HG02943 (cell line): ENCODE measurements at regions not wholly inside any gene's neighbourhood (a gene's known extent, or its start where the extent isn't known, plus 50 kb on each side); places are given as distances from the start of the nearest gene placed in this dataset.
A peak's percentile ranks its signal among the peaks of the same experiment; 100 is the strongest.

Experiments
- ATAC-seq: cut with Tn5 transposase; IDR thresholded peaks from one replicate; pipeline ENCODE4 v1.9.1; 2021; ENCODE audit warnings: mild to moderate bottlenecking, low read depth, moderate library complexity; ENCODE audit not compliant: unreplicated experiment

DNA sequence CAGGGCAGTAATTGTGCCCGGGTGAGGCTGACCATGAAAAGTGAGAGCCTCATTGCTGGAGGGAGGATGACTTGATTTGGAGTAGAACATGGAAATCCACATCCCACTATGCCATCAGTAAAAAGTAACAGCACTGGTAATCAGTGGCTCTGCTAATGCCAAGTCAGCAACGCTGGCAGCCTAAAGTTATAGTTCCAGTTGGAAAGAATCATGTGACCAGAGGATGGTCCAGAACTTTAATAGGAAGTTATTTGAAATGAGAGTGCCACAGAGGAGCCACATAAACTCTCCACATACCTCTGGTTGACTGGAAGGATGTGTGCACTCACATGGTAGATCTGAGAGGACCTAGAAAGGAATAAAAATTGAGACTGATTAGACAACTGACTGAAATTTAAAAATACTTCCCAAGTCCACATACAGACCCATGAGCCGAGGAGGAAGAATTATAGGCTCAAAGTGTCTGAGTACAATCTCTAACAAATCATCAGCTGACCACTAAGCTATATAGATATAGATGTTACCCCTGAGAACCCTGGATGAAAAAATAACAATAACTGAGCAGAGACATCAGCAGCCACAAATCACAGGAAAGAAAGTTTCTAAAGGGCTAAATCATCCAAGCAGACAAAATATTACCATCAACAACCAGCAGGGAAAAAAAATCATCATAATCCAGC lies 346.8 kb downstream of the STK39 start:
- no peak for ATAC-seq

- ATAC-seq: no peak
Measured at GRCh38 chr2:167898340-167898739, 349.1 kb downstream of the STK39 start.

- no peak for ATAC-seq
Measured at GRCh38 chr2:167891841-167892240, 355.6 kb downstream of the STK39 start.

DNA sequence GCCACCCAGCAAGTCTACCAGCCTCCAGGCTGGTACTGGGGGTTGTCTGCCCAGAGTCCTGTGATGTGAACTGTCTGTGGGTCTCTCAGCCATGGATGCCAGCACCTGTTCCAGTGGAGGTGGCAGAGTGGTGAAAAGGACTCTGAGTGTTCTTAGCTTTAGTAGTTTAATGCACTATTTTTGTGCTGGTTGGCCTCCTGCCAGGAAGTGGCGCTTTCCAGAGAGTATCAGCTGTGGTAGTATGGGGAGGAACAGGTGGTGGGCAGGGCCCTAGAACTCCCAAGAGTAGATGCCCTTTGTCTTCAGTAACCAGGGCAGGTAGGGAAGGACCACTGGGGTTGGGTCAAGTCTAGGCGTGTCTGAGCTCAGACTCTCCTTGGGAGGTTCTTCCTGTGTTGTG lies 356.7 kb downstream of the STK39 start:
- ATAC-seq: no peak

GRCh38 chr2:167880415-167880814 lies 367.0 kb downstream of the STK39 start:
- no peak for ATAC-seq

DNA sequence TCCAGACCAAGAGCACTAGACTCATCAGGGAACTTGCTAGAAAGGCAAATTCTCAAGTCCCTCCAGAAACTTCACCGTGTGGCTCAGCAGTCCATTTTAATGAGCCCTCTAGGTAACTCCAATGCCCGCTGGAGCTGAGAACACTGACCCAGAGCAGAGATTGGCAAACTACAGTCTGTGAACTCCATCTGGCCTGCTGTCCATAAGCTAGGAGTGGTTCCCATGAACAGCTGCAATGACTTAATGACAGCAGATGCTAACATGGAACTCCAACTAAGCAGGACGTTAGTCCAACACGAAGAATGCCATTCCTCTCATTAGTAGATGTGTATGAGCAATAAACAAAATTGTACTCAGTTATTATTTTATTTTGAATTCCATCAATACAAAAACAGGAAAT lies 371.9 kb downstream of the STK39 start:
- no peak for ATAC-seq

- no peak for ATAC-seq
Measured at GRCh38 chr2:167874812-167875211, 372.6 kb downstream of the STK39 start.

DNA sequence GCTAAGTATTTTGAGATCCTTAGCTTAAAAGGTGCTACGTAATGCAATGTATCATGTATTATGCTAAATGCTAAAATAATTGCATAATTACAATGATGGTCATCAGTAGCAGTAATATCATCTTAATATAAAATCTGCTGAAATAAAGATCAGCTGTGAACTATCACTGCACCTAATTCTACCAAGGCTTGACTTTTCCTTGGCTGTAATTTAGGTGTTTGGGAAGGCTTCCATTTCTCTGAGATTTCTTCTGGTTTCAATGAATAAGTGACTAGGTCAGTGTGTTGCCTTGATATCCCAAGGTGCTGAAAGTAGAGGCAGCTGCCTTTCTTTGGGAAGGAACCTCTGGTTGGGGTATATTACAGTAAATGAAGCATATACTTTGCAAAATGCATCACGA lies 376.1 kb downstream of the STK39 start:
- no peak for ATAC-seq

DNA sequence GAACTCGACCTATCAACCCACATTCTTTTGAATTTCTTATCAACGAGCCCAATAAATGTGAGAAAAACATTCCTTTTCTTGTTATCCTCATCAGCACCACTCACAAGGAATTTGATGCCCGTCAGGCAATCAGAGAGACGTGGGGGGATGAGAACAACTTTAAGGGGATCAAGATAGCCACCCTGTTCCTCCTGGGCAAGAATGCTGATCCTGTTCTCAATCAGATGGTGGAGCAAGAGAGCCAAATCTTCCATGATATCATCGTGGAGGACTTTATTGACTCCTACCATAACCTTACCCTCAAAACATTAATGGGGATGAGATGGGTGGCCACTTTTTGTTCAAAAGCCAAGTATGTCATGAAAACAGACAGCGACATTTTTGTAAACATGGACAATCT lies 378.2 kb downstream of the STK39 start:
- ATAC-seq: no peak

- ATAC-seq: no peak
Measured at GRCh38 chr2:167863377-167863776, 384.0 kb downstream of the STK39 start.

DNA sequence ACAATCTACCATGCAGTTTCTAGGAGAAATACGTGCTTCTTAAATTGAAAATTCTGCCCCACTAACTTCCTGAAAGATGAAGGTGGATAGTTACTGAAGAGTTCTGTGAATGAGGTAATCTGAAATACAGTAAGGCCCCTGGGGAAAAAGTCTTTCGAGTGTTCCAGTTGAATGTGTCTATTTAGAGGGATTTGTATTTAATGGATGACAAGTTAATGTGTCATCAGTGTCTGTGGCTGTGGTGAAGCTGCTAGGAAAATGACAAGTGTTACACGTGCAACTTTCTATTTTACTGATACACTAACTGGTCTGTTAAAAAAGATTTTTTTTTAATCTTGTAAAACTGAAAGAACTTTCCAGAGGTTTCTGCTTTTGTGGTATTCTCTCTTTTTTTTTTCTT lies 384.6 kb downstream of the STK39 start:
- ATAC-seq: peak; percentile 62

DNA sequence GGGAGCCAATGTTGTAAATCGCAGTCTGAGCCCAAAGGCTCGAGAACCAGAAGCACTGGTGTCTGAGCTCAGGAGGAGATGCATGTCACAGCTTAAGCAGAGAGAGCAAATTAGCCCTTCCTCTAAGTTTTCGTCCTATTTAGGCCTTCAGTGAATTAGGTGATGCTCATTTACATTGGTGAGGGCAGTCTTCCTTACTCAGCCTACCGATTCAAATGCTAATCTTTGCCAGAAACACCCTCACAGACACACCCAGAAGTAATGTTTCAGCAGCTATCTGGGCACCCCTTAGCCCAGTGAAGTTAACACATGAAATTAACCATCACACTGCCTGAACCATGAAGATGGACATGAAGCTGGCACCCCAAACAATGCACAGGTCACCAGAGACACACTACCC lies 385.1 kb downstream of the STK39 start:
- peak; percentile 11 for ATAC-seq

DNA sequence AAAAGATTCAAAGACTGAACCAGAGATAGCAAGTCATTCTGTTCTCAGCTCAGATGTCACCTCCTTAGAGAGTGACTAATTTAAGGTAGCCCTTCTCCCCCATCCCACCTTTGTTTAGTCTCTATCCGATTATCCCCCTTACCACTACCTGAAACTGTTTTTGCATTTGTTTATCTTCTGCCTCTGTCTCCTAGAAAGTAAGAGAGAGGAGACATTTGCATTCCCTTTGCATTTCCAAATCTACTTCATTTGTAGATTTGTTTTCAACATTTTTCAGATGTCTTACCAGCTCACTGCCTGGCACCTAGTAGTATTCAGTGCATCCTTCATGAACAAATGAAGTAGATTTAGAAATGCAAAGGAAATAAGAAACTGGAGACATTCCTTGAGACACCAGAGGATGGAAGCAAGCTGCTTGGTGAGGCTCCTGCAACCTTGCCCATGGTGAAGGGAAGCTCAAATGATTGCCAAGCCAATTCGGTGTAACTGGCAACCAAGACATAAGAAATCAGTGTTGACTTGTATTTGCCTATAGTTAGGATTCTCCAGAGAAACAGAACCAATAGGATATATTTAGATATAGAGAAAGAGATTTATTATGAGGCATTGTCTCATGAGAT lies 385.7 kb downstream of the STK39 start:
- no peak for ATAC-seq

DNA sequence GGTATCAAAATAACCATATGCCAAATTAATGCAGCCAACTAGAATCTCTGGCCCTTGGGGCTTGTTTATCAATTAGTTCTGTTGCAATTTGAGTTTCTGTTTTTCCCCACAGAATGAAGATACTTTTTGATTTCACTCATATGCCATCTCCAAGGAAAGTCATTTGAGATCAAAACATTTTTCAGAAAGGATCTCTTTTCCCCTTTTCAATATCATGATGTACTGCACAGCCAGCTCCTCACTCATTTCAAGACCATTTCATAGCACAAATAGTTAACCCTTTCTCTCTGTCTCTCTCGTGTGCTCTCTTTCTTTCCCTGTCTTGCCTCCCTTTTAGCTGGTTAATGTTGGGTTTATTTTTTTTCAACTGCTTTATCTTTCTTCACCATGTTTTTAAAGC lies 387.3 kb downstream of the STK39 start:
- no peak for ATAC-seq

DNA sequence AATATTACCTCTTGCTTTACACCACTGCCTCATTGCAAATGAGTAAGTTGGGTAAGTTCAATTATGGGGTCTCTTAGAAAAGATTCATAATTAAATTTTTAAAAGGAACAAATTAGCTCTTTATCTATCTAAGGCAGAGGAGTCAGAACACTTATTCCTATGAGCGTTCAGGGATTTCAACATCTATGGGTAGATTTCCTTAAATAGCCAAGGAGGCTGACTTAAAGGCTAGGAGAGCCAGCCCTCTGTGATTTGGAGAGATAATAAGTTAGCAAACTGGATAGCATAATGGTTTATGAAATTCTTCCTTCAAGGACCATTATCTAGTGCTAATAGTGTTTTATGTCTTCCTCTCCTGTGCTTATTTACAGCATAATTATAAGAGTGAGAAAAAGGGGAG lies 387.7 kb downstream of the STK39 start:
- ATAC-seq: no peak

DNA sequence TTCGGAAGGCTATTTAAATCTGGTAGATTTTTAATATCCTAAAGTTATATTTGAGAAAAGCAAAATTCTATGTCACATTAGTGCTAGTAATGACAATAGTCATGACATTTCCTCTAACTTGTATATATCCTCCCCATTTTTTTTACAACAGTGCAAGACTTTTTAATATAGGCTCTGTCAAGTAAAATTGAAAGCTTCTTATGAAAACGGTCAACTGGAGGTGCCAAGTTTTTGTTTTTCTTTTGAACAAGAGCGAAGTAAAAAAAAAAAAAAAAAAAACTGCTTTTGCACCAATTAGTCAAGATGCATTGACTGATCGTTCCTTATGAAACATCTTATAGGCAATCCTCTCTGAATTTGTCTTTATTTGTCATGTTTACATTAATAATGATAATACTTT lies 389.3 kb downstream of the STK39 start:
- ATAC-seq: no peak

DNA sequence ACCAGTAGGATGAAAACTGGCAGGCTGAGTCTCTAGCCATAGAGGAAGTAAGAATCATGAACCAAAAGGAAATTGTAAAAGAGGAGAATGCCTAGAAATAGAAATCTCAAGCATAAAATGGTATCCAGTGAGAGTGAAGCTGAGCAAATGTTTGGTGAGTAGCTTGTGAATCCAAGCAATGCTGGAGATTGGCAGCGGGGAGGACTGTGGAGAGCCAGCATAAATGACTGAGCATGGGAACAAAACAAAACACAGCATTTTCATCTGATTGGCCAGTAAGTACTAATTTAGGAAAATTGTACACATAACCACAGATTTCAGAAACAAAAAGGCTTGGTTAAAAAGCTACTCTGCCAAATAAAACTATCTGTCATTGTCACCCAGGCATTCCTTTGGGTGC lies 390.0 kb downstream of the STK39 start:
- no peak for ATAC-seq

DNA sequence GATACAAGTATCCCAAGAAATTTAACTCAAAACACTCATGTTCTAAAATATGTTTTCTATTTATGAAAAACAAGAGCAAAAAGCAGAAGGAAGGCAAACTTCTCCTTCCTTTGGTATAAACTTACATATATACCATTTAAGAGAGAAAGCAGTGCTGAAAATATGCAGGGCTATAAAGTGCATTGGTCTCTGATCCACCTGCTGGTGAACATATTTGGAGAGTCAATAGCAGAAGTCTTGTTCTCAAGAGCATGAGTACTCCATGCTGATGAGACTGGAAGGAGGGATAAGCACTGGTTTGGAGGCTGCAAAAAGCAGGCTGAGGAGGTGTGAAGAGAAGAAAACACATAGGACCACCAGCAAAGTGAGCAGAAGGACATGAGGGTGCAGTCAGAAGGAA lies 391.2 kb downstream of the STK39 start:
- ATAC-seq: no peak

GRCh38 chr2:167855211-167855610 lies 392.2 kb downstream of the STK39 start:
- ATAC-seq: no peak

GRCh38 chr2:167853717-167854116 lies 393.7 kb downstream of the STK39 start:
- no peak for ATAC-seq

DNA sequence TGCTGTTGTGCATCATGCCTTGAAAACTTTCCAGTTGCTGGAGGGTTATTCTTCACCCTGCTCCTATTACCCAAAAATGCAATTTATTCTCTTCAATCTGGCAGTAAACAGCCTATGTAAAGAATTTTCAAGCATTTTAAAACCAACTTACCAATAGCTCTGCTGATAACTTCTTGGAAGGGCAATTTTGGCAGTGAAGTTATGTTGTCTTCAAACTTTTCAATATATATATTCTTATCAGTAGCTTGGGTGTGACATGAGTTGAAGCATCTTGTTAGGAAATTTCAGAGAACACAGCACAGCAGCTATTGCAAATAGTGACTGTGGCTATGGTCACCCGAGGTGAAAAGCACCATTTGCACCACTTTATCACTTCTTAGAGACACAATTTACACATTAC lies 395.5 kb downstream of the STK39 start:
- ATAC-seq: no peak

DNA sequence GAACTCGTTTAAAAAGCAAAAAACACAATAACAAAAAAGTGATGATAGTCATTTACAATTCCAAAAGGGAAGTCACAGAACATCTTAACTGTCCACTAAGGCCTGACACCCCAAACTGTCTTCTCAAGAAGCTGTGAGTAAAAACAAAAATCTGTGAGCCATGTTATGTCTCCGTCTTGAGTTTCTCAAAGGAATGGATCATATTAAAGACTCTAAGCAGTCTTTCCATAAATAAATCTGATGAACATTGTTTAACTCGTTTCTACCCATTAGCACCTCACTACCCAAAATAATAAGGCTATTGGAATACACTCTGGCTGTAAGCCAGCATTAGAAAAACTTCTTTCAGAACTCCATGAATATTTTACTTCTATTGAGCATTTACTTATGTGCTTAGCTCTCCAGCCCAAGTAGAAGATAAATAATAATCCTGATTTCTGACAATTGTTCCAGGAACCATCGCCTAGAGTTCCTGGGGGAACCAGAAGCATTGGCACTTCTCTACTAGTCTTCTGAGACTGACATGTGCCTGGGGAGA lies 396.0 kb downstream of the STK39 start:
- ATAC-seq: no peak
